Right renal cortex interstitium (tissue), 3 donors: ENCODE measurements at regions not wholly inside any gene's neighbourhood (a gene's known extent, or its start where the extent isn't known, plus 50 kb on each side); places are given as distances from the start of the nearest gene placed in this dataset.

ENCODE experiments used
- DNase-seq, 3 donors: peaks; one replicate each; pipeline ENCODE4 v3.0.0-alpha.2; 2013; ENCODE audit warnings: low read depth in 3 of 3, low spot score in 2 of 3

GRCh38 chr16:5665834-5666233, 568.2 kb upstream of the EEF2KMT start:
- no peak for DNase-seq

GRCh38 chr16:5653789-5654188, 556.2 kb upstream of the EEF2KMT start:
- no peak for DNase-seq

GRCh38 chr16:5653041-5653440, 555.4 kb upstream of the EEF2KMT start:
- no peak for DNase-seq

GRCh38 chr16:5649762-5650743, 552.5 kb upstream of the EEF2KMT start:
- no peak for DNase-seq

- DNase-seq = peak in 1 of 3 donors; percentile 23
These were observed 549.5 kb upstream of the EEF2KMT start for GRCh38 chr16:5647051-5647450.

GRCh38 chr16:5643855-5644531, 546.4 kb upstream of the EEF2KMT start:
- no peak for DNase-seq

- DNase-seq = no peak
These were observed 544.8 kb upstream of the EEF2KMT start for GRCh38 chr16:5642436-5642835.

GRCh38 chr16:5642011-5642410, 544.4 kb upstream of the EEF2KMT start:
- DNase-seq = no peak

- DNase-seq = no peak
These were observed 543.3 kb upstream of the EEF2KMT start for GRCh38 chr16:5640883-5641282.

- no peak for DNase-seq
These were observed 541.9 kb upstream of the EEF2KMT start for GRCh38 chr16:5639531-5639930.

GRCh38 chr16:5635331-5635730, 537.7 kb upstream of the EEF2KMT start:
- DNase-seq = no peak

- no peak for DNase-seq
These were observed 537.1 kb upstream of the EEF2KMT start for GRCh38 chr16:5634666-5635180.

DNA sequence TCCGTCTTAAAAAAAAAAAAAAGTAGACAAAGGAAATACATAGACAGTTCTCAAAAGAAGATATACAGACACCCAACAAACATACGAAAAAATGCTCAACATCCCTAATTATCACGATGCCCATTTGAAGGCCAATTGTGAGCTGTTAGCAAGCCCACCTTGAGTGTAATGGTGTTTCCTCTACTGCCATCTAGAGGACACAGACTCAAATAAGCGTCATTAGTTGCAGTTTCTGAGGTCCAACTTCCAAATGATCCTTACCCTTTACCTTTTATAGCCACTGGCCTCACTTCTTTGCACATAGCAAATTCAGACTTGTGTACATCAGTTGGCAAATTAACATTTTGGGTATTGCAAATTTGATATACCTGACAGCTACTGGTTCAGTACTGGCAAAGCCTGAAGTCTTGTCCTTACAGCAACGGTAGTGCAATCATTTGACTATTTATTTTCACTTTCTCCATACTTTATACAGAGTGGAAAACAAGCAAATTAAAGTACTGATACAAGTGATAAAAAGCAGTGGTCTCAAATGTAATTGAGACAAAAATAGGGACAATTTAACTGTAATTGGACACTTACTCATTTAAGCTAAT, 536.3 kb upstream of the EEF2KMT start:
- no peak for DNase-seq

DNA sequence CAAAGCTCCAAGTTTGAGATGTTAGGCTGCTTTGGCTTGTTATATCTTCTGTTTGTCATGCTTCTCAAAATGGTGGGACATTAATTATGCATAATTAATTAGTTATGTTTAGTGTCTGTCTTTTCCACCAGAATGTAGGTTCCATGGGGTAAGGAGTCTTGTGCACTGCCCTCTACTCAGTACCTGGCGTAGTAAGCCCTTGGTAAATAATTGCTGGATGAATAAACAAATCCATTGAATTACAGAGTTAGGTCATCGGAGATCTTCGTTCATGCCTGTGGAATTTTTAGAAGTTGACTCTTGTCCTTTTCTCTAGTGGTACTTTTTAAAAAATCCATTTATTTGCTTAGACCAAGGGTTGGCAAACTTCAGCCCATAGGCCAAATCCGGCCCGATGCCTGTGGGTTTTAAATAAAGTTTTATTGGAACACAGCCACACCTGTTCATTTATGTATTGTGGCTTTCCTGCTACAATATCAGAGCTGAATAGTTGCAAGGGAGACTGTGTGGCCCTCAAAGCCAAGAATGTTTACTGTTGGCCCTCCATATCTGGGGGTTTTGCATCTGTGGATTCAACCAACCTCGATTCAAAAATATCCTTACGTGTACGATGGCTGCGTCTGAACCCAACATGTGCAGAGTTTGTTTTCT, 524.8 kb upstream of the EEF2KMT start:
- no peak for DNase-seq

- DNase-seq = no peak
These were observed 524.2 kb upstream of the EEF2KMT start for GRCh38 chr16:5621826-5622225.

GRCh38 chr16:5619304-5619703, 521.7 kb upstream of the EEF2KMT start:
- no peak for DNase-seq

DNA sequence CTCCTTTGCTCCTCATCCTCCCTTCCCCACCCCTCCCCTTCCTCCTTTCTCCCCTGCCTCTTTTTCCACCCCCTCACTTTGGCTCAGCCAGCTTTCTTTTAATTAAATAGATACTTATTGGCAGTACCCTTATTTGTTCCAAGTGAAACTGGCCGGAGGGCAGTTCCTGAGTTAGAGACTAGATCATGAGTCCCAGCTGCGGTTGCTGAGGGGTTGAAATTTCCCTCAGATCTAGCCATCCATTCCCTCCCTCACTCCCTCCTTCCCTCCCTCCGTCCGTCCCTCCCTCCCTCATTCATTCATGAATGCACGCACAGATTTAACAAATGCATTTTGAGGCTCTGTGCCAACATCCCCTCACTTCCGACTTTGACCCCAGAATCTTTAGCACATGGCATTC, 519.2 kb upstream of the EEF2KMT start:
- no peak for DNase-seq

GRCh38 chr16:5615868-5616642, 518.5 kb upstream of the EEF2KMT start:
- peak in 2 of 3 donors; percentile 18 to 29 for DNase-seq

DNA sequence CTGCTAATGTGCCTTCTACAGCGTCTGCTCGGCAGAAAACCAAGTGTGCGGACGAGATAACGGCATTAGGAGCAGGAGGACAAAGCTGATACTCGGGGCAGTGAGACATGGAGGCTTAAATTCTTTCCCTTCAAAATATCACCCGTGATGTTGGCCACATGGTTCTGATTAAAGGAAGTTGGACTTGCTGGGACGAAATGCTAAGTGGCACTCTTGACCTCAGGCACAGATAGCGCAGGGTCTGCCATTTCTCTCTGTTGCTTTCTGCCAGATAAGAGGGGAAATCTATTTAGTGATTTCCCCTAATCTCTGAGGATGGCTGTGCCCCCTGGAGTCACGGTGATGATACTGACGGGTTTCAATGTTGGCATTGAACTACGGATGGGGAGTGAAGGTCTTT, 509.6 kb upstream of the EEF2KMT start:
- DNase-seq = no peak

DNA sequence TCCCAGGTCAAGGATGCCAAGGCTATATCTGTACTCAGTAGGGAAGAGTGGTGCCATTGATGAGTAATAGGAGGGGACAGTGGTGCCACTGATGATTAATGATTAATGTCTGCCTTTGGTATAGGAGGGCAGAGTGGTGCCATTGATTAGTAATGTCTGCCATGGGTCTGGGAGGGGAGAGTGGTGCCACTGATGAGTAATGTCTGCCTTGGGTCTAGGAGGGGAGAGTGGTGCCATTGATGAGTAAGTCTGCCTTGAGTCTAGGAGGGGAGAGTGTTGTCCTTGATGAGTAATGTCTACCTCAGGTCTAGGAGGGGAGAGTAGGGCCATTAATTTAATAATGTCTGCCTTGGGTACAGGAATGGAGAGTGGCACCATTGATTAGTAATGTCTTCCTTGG, 507.8 kb upstream of the EEF2KMT start:
- DNase-seq = no peak
